WERI-Rb-1 (cell line): ENCODE measurements at regions not wholly inside any gene's neighbourhood (a gene's known extent, or its start where the extent isn't known, plus 50 kb on each side); places are given as distances from the start of the nearest gene placed in this dataset.

Experiments used
- DNase-seq: peaks from one replicate; pipeline ENCODE4 v3.0.0-alpha.2; 2020
- H3K27ac ChIP-seq: fragments of 250-450 bp; sonication (Bioruptor Pico); 2 replicates; pipeline ENCODE4 v1.5.1; 2020; ENCODE audit warnings: mild to moderate bottlenecking, moderate library complexity
- H3K27me3 ChIP-seq: fragments of 250-450 bp; sonication (Bioruptor Pico); 2 replicates; pipeline ENCODE4 v1.5.1; 2021; ENCODE audit warnings: mild to moderate bottlenecking, low read depth, moderate library complexity; ENCODE audit not compliant: insufficient read depth, severe bottlenecking
- H3K36me3 ChIP-seq: fragments of 250-450 bp; sonication (Bioruptor Pico); 2 replicates; pipeline ENCODE4 v1.5.1; 2020; ENCODE audit warnings: mild to moderate bottlenecking, moderate library complexity
- H3K4me3 ChIP-seq: 2 replicates; pipeline ENCODE4 v1.5.1; 2011; ENCODE audit warnings: low read depth, mild to moderate bottlenecking, control low read depth, low read length
- H3K9me3 ChIP-seq: fragments of 250-450 bp; sonication (Bioruptor Pico); 2 replicates; pipeline ENCODE4 v1.5.1; 2021; ENCODE audit warnings: mild to moderate bottlenecking, moderate library complexity; ENCODE audit not compliant: severe bottlenecking
- CTCF ChIP-seq: IDR thresholded peaks from 2 replicates; pipeline ENCODE4 v1.5.1; 2011; ENCODE audit warnings: low read depth, mild to moderate bottlenecking, control low read depth, inconsistent platforms, low read length

DNA sequence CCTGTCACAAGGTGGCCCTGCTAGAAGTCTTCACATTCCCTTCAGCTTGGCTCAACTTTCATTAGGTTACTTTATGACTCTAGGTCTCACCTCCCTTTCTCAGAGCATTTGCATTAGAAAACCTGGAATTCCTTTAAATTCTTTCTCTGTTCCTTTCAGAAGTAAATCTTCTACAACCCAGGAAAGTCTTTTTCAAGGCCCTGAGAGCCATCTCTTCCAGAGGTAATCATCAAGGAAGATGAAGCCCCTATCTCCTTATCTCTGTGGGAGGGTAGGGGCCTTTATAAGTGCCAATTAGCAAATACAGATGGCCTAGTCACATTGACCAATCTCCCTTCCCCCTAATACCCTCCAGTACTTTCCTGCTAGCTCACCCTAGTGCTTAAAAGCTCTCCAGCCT, 848.0 kb upstream of the FAM98A start:
- H3K4me3 ChIP-seq, result no peak overlapping the region
- H3K27ac ChIP-seq, result no peak overlapping the region
- TF ChIP-seq CTCF, result no peak
- no peaks in the 10 kb centered on the region for H3K27me3 ChIP-seq
- H3K36me3 ChIP-seq, result no peaks in the 10 kb centered on the region
- DNase-seq, result no peak
- H3K9me3 ChIP-seq, result no peaks in the 10 kb centered on the region

- Histone ChIP-seq H3K36me3 (no peaks in the 10 kb centered on the region), H3K27me3 (no peaks in the 10 kb centered on the region), H3K9me3 (no peaks in the 10 kb centered on the region), H3K4me3 (no peak overlapping the region), H3K27ac (no peak overlapping the region)
- no peak for DNase-seq
- no peak for TF ChIP-seq CTCF
Observed at GRCh38 chr2:34423301-34423700, 824.2 kb upstream of the FAM98A start.

DNA sequence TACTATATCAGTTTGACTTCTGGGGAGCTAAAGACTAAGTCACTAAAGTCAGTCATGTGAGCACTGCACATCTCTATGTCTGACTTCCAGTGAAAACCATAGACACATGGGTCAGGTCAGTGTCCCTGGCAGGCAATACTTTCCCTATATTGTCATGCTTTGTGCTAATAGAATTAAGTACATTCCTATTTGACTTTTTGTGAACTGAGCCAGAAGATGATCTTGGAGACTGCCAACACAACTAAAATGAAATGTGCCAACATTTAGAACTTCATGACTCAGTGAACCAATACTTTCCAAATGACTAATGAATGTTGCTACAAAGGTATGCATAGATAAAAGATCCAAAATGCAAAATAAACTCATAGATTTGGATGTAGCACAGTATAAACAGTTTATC, 820.8 kb upstream of the FAM98A start:
- DNase-seq, result no peak
- Histone ChIP-seq H3K4me3 (no peak overlapping the region), H3K9me3 (no peaks in the 10 kb centered on the region), H3K36me3 (no peaks in the 10 kb centered on the region), H3K27ac (no peak overlapping the region), H3K27me3 (no peaks in the 10 kb centered on the region)
- TF ChIP-seq CTCF, result no peak

GRCh38 chr2:34416856-34417255, 817.8 kb upstream of the FAM98A start:
- Histone ChIP-seq H3K27ac (no peak overlapping the region), H3K9me3 (no peaks in the 10 kb centered on the region), H3K4me3 (no peak overlapping the region), H3K36me3 (no peaks in the 10 kb centered on the region), H3K27me3 (no peaks in the 10 kb centered on the region)
- TF ChIP-seq CTCF, result no peak
- no peak for DNase-seq

GRCh38 chr2:34414856-34415255, 815.8 kb upstream of the FAM98A start:
- no peak for TF ChIP-seq CTCF
- Histone ChIP-seq H3K4me3 (no peak overlapping the region), H3K27ac (no peak overlapping the region), H3K36me3 (no peaks in the 10 kb centered on the region), H3K27me3 (no peaks in the 10 kb centered on the region), H3K9me3 (no peaks in the 10 kb centered on the region)
- no peak for DNase-seq

DNA sequence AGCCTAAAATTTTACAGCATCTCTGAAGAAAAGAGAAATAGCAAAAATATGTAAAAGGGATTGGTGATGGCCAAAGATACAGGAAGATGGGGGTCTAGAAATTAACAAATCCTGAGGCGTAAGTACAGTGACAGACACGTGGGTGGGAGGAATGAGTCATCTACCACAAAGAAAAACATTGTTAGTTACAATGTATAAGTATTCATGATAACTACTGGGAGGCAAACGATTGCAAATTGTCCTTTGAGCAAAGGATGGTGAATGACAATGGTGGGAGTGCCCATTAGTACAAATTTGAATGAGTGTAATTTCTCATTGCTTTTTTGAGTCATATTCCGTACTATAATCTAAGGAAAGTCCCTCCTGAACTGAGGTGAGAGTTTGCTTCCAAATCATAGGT, 809.0 kb upstream of the FAM98A start:
- Histone ChIP-seq H3K27me3 (no peaks in the 10 kb centered on the region), H3K9me3 (no peaks in the 10 kb centered on the region), H3K36me3 (no peaks in the 10 kb centered on the region), H3K27ac (no peak overlapping the region), H3K4me3 (no peak overlapping the region)
- TF ChIP-seq CTCF, result no peak
- no peak for DNase-seq
